KMS-11 (cell line): ENCODE measurements at regions not wholly inside any gene's neighbourhood (a gene's known extent, or its start where the extent isn't known, plus 50 kb on each side); places are given as distances from the start of the nearest gene placed in this dataset.
"Not testable (repeated sequence)": the region's sequence is repeated elsewhere in the genome, so short reads cannot be mapped to it uniquely, and the experiment has no call there.

Experiments
- H2AFZ ChIP-seq: fragments of 200-600 bp; sonication (generic); 2 replicates; pipeline ENCODE4 v1.6.1; 2016; ENCODE audit warnings: antibody characterized with exemption, mixed run types, low read depth
- H3K27ac ChIP-seq: fragments of 200-600 bp; sonication (generic); 2 replicates; pipeline ENCODE4 v1.6.1; 2016; ENCODE audit warnings: mild to moderate bottlenecking, mixed run types
- H3K27me3 ChIP-seq: fragments of 200-600 bp; sonication (generic); 2 replicates; pipeline ENCODE4 v1.6.1; 2017; ENCODE audit warnings: mild to moderate bottlenecking, low read depth, mixed run types, moderate library complexity; ENCODE audit not compliant: insufficient read depth
- H3K36me3 ChIP-seq: fragments of 200-600 bp; sonication (generic); 2 replicates; pipeline ENCODE4 v1.6.1; 2017; ENCODE audit warnings: mild to moderate bottlenecking, mixed run types; ENCODE audit not compliant: insufficient read depth
- H3K4me1 ChIP-seq: fragments of 200-600 bp; sonication (generic); 2 replicates; pipeline ENCODE4 v1.6.1; 2016; ENCODE audit warnings: mild to moderate bottlenecking, low read depth, mixed run types; ENCODE audit not compliant: poor library complexity, severe bottlenecking
- H3K4me2 ChIP-seq: fragments of 200-600 bp; sonication (generic); 2 replicates; pipeline ENCODE4 v1.7.0; 2016; ENCODE audit warnings: mild to moderate bottlenecking, mixed run types
- H3K4me3 ChIP-seq: fragments of 200-600 bp; sonication (generic); IDR thresholded peaks from 2 replicates; pipeline ENCODE4 v1.6.1; 2017; ENCODE audit warnings: low read depth, low read length, mixed read lengths; ENCODE audit not compliant: insufficient read depth
- H3K79me2 ChIP-seq: fragments of 200-600 bp; sonication (generic); 2 replicates; pipeline ENCODE4 v1.6.1; 2016; ENCODE audit warnings: low read depth, mixed run types; ENCODE audit not compliant: insufficient read depth
- H3K9ac ChIP-seq: fragments of 200-600 bp; sonication (generic); 2 replicates; pipeline ENCODE4 v1.6.1; 2016; ENCODE audit warnings: mild to moderate bottlenecking, mixed run types
- H4K20me1 ChIP-seq: fragments of 200-600 bp; sonication (generic); 2 replicates; pipeline ENCODE4 v1.6.1; 2016; ENCODE audit warnings: mild to moderate bottlenecking, mixed run types; ENCODE audit not compliant: insufficient read depth
- CTCF ChIP-seq: fragments of 200-600 bp; sonication (generic); conservative IDR thresholded peaks from 2 replicates; pipeline ENCODE4 v1.6.1; 2017; ENCODE audit warnings: low read depth, mild to moderate bottlenecking, antibody characterized with exemption, low read length, moderate library complexity, mixed read lengths

- H3K9ac ChIP-seq = no peak overlapping the region
- TF ChIP-seq CTCF = no peak
- H3K36me3 ChIP-seq = no peaks in the 10 kb centered on the region
- no peak overlapping the region for H3K27ac ChIP-seq
- no peak overlapping the region for H3K4me2 ChIP-seq
- H2AFZ ChIP-seq = no peak overlapping the region
- H3K27me3 ChIP-seq = no peaks in the 10 kb centered on the region
- no peaks in the 10 kb centered on the region for H3K79me2 ChIP-seq
- H3K4me3 ChIP-seq = no peak overlapping the region
- H4K20me1 ChIP-seq = no peaks in the 10 kb centered on the region
- no peaks in the 10 kb centered on the region for H3K4me1 ChIP-seq
Measured at GRCh38 chr2:138244501-138244925, 257.1 kb upstream of the SPOPL start.

- H4K20me1 ChIP-seq = no peaks in the 10 kb centered on the region
- TF ChIP-seq CTCF = no peak
- no peaks in the 10 kb centered on the region for H3K4me1 ChIP-seq
- no peak overlapping the region for H3K4me2 ChIP-seq
- no peaks in the 10 kb centered on the region for H3K27me3 ChIP-seq
- H3K4me3 ChIP-seq = no peak overlapping the region
- no peaks in the 10 kb centered on the region for H3K36me3 ChIP-seq
- no peak overlapping the region for H3K9ac ChIP-seq
- no peak overlapping the region for H2AFZ ChIP-seq
- no peaks in the 10 kb centered on the region for H3K79me2 ChIP-seq
- H3K27ac ChIP-seq = no peak overlapping the region
Measured at GRCh38 chr2:138245310-138245709, 256.3 kb upstream of the SPOPL start.

- Histone ChIP-seq H3K27me3 (no peaks in the 10 kb centered on the region), H3K9ac (no peak overlapping the region), H3K27ac (no peak overlapping the region), H3K36me3 (no peaks in the 10 kb centered on the region), H2AFZ (no peak overlapping the region), H3K4me2 (no peak overlapping the region), H3K4me1 (no peaks in the 10 kb centered on the region), H3K4me3 (no peak overlapping the region), H3K79me2 (no peaks in the 10 kb centered on the region), H4K20me1 (no peaks in the 10 kb centered on the region)
- TF ChIP-seq CTCF = no peak
Measured at GRCh38 chr2:138247302-138247701, 254.3 kb upstream of the SPOPL start.

GRCh38 chr2:138249207-138249606 is 252.4 kb upstream of the SPOPL start:
- no peaks in the 10 kb centered on the region for H3K36me3 ChIP-seq
- no peak for TF ChIP-seq CTCF
- H3K4me1 ChIP-seq = no peaks in the 10 kb centered on the region
- no peaks in the 10 kb centered on the region for H3K79me2 ChIP-seq
- no peak overlapping the region for H3K4me3 ChIP-seq
- H3K27ac ChIP-seq = no peak overlapping the region
- H3K4me2 ChIP-seq = no peak overlapping the region
- no peaks in the 10 kb centered on the region for H3K27me3 ChIP-seq
- H2AFZ ChIP-seq = no peak overlapping the region
- H4K20me1 ChIP-seq = no peaks in the 10 kb centered on the region
- H3K9ac ChIP-seq = no peak overlapping the region

GRCh38 chr2:138250843-138251320 is 250.7 kb upstream of the SPOPL start:
- not testable (repeated sequence) for H3K9ac ChIP-seq, H3K27me3 ChIP-seq, H3K36me3 ChIP-seq, H3K79me2 ChIP-seq, H3K4me2 ChIP-seq, H3K4me3 ChIP-seq, H4K20me1 ChIP-seq, H2AFZ ChIP-seq, H3K27ac ChIP-seq, H3K4me1 ChIP-seq
